DND-41 (cell line): ENCODE measurements at regions not wholly inside any gene's neighbourhood (a gene's known extent, or its start where the extent isn't known, plus 50 kb on each side); places are given as distances from the start of the nearest gene placed in this dataset.

Source experiments
- ATAC-seq: fragments of 200-7000 bp; cut with Tn5 transposase; 3 replicates; pipeline ENCODE4 v1.9.1; 2021; ENCODE audit warnings: low read depth; ENCODE audit not compliant: insufficient read depth
- DNase-seq: peaks from one replicate; pipeline ENCODE4 v3.0.0-alpha.2; 2020
- H2AFZ ChIP-seq: 2 replicates; pipeline ENCODE4 v1.6.0; 2012; ENCODE audit warnings: low read depth, low read length
- H3K27ac ChIP-seq: 2 replicates; pipeline ENCODE4 v1.5.1; 2012; ENCODE audit warnings: low read length, inconsistent platforms
- H3K27me3 ChIP-seq: fragments of 200-600 bp; sonication (generic); 2 replicates; pipeline ENCODE4 v1.6.0; 2012; ENCODE audit warnings: low read length, mild to moderate bottlenecking, inconsistent platforms; ENCODE audit not compliant: insufficient read depth, poor library complexity
- H3K36me3 ChIP-seq: 2 replicates; pipeline ENCODE4 v1.5.1; 2012; ENCODE audit warnings: low read length, inconsistent platforms; ENCODE audit not compliant: insufficient read depth
- H3K4me1 ChIP-seq: 2 replicates; pipeline ENCODE4 v1.5.1; 2012; ENCODE audit warnings: mild to moderate bottlenecking, low read length; ENCODE audit not compliant: insufficient read depth
- H3K4me2 ChIP-seq: 2 replicates; pipeline ENCODE4 v1.6.0; 2012; ENCODE audit warnings: mild to moderate bottlenecking, moderate library complexity, low read length, inconsistent platforms; ENCODE audit not compliant: insufficient read depth
- H3K4me3 ChIP-seq, 2 experiments: fragments of 200-600 bp in 1 of 2; shearing (Covaris generic) in 1 of 2; 2 replicates each; pipeline ENCODE4 v1.5.1; 2012 to 2016; ENCODE audit warnings: inconsistent platforms in 2 of 2, low read length in 2 of 2, mild to moderate bottlenecking in 2 of 2, low read depth in 1 of 2, moderate library complexity in 1 of 2
- H3K79me2 ChIP-seq: 2 replicates; pipeline ENCODE4 v1.6.0; 2012; ENCODE audit warnings: low read length, inconsistent platforms; ENCODE audit not compliant: insufficient read depth
- H3K9ac ChIP-seq: 2 replicates; pipeline ENCODE4 v1.6.0; 2012; ENCODE audit warnings: low read depth, mild to moderate bottlenecking, inconsistent platforms, low read length, moderate library complexity
- H3K9me3 ChIP-seq: 2 replicates; pipeline ENCODE4 v1.5.1; 2012; ENCODE audit warnings: low read length, moderate library complexity, mild to moderate bottlenecking, inconsistent platforms; ENCODE audit not compliant: insufficient read depth, severe bottlenecking
- H4K20me1 ChIP-seq: 2 replicates; pipeline ENCODE4 v1.6.0; 2012; ENCODE audit warnings: low read length; ENCODE audit not compliant: insufficient read depth
- EZH2 ChIP-seq: IDR thresholded peaks from 3 replicates; pipeline ENCODE4 v1.6.1; 2012; ENCODE audit warnings: borderline replicate concordance, low read depth, mild to moderate bottlenecking, moderate library complexity, low read length, inconsistent platforms; ENCODE audit not compliant: severe bottlenecking
- TF ChIP-seq, protein P1 (sequence below): IDR thresholded peaks from 2 replicates; pipeline ENCODE4 v1.5.1; 2012; ENCODE audit warnings: borderline replicate concordance, low read length, moderate library complexity, mild to moderate bottlenecking; ENCODE audit not compliant: poor library complexity, severe bottlenecking; ENCODE audit errors: extremely low read depth

DNA sequence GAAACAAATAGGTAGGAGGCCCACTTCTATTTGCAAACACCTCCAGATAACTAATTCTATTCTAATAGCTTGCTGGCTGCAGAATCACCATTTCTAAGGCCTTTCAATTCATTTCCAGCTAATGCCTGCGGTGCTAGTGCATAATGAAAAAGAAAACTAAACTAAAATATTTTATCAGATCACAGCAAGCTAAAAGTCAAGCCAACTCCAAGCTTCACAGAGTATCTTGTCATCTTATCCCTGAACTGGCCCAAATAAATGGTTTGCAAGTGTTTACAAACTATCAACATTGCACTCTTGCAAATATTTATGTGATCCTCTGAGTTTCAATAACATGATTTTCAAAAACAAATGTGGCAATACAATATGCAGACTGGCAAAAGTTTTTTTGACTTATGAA, 166.0 kb downstream of the IPMK start:
- Histone ChIP-seq H3K27me3 (no peaks in the 10 kb centered on the region), H3K4me3 (no peak overlapping the region), H3K79me2 (no peaks in the 10 kb centered on the region), H4K20me1 (no peaks in the 10 kb centered on the region), H2AFZ (no peak overlapping the region), H3K36me3 (no peaks in the 10 kb centered on the region), H3K4me1 (no peaks in the 10 kb centered on the region), H3K4me2 (no peak overlapping the region), H3K9me3 (no peaks in the 10 kb centered on the region), H3K27ac (no peak overlapping the region), H3K9ac (no peak overlapping the region)
- no peak for DNase-seq
- TF ChIP-seq, protein P1, sequence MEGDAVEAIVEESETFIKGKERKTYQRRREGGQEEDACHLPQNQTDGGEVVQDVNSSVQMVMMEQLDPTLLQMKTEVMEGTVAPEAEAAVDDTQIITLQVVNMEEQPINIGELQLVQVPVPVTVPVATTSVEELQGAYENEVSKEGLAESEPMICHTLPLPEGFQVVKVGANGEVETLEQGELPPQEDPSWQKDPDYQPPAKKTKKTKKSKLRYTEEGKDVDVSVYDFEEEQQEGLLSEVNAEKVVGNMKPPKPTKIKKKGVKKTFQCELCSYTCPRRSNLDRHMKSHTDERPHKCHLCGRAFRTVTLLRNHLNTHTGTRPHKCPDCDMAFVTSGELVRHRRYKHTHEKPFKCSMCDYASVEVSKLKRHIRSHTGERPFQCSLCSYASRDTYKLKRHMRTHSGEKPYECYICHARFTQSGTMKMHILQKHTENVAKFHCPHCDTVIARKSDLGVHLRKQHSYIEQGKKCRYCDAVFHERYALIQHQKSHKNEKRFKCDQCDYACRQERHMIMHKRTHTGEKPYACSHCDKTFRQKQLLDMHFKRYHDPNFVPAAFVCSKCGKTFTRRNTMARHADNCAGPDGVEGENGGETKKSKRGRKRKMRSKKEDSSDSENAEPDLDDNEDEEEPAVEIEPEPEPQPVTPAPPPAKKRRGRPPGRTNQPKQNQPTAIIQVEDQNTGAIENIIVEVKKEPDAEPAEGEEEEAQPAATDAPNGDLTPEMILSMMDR, result no peak
- TF ChIP-seq EZH2, result no peak
- ATAC-seq, result no peak

DNA sequence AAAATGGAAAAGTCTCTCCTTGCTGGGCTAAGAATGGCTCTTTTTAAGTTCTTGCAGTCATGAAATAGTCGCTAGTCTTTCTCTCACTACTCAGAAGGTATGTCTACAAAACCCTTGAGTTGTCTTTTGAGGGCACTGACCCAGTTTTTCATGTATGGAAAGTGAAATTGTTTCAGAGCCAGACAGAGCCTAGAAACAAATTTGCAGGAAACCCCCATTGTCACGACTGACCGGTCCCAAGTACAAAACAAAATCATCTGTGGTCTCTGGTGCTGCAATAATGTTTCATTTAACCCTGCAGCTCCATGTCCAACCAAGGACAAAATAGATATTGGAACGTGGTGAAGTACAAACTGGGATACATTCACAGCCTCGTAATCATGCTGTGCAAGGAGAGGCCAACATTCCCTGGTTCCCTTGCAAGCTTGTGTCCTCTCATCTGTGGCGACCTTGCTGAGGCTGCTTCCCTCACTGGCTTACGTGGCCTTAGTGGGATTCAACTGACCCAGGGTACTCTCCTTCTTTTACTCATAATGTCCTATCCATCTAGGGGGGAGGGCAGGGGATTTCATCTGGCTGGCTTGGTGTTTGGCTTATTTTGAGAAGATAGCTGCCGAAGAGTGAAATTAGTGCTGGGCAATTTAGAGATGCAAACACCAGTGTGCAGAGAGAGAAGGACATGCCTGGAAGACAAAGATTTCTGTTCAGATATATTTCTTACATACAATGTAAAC, 172.5 kb downstream of the IPMK start:
- no peak overlapping the region for H3K27ac ChIP-seq
- no peak overlapping the region for H2AFZ ChIP-seq
- H3K4me2 ChIP-seq, result no peak overlapping the region
- no peaks in the 10 kb centered on the region for H3K36me3 ChIP-seq
- no peaks in the 10 kb centered on the region for H3K27me3 ChIP-seq
- H3K9ac ChIP-seq, result no peak overlapping the region
- H3K79me2 ChIP-seq, result no peaks in the 10 kb centered on the region
- H3K4me3 ChIP-seq, result no peak overlapping the region
- H3K9me3 ChIP-seq, result no peaks in the 10 kb centered on the region
- H4K20me1 ChIP-seq, result no peaks in the 10 kb centered on the region
- no peak for TF ChIP-seq EZH2
- TF ChIP-seq, protein P1, result no peak
- ATAC-seq (no peak), DNase-seq (no peak)
- H3K4me1 ChIP-seq, result no peaks in the 10 kb centered on the region

DNA sequence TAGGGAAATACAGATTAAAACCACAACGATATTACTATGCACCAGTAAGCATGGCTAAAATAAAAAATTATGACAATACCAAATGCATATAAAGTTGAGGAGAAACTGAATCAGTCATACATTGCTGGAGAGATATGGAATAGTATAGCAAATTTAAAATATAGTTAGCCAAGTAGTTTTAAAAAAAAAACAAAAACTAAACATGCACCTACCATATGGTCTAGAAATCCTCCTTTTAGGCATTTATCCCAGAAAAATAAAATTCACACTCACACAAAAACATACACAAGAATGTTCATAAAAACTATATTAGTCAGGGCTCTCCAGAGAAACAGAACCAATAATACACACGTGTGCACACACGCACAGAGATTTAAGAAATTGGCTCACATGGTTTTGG, 175.8 kb downstream of the IPMK start:
- Histone ChIP-seq H2AFZ (no peak overlapping the region), H3K9me3 (no peaks in the 10 kb centered on the region), H4K20me1 (no peaks in the 10 kb centered on the region), H3K27me3 (no peaks in the 10 kb centered on the region), H3K4me3 (no peak overlapping the region), H3K9ac (no peak overlapping the region), H3K36me3 (no peaks in the 10 kb centered on the region), H3K27ac (no peak overlapping the region), H3K4me1 (no peaks in the 10 kb centered on the region), H3K79me2 (no peaks in the 10 kb centered on the region), H3K4me2 (no peak overlapping the region)
- no peak for TF ChIP-seq EZH2
- TF ChIP-seq, protein P1, result no peak
- no peak for ATAC-seq
- DNase-seq, result no peak

- no peak for DNase-seq
- H4K20me1 ChIP-seq, result no peaks in the 10 kb centered on the region
- H3K27ac ChIP-seq, result no peak overlapping the region
- H3K27me3 ChIP-seq, result no peaks in the 10 kb centered on the region
- no peaks in the 10 kb centered on the region for H3K36me3 ChIP-seq
- no peaks in the 10 kb centered on the region for H3K9me3 ChIP-seq
- no peak overlapping the region for H3K9ac ChIP-seq
- no peak overlapping the region for H2AFZ ChIP-seq
- no peaks in the 10 kb centered on the region for H3K79me2 ChIP-seq
- TF ChIP-seq EZH2, result no peak
- TF ChIP-seq, protein P1, result no peak
- no peak for ATAC-seq
- H3K4me2 ChIP-seq, result no peak overlapping the region
- no peak overlapping the region for H3K4me3 ChIP-seq
- H3K4me1 ChIP-seq, result no peaks in the 10 kb centered on the region
Observed at GRCh38 chr10:58089739-58090138, 178.0 kb downstream of the IPMK start.
